HG03469 (cell line): ENCODE measurements at regions not wholly inside any gene's neighbourhood (a gene's known extent, or its start where the extent isn't known, plus 50 kb on each side); places are given as distances from the start of the nearest gene placed in this dataset.

ENCODE experiments used
- ATAC-seq: cut with Tn5 transposase; IDR thresholded peaks from one replicate; pipeline ENCODE4 v1.9.1; 2021; ENCODE audit warnings: mild to moderate bottlenecking, moderate library complexity, moderate number of reproducible peaks; ENCODE audit not compliant: unreplicated experiment

DNA sequence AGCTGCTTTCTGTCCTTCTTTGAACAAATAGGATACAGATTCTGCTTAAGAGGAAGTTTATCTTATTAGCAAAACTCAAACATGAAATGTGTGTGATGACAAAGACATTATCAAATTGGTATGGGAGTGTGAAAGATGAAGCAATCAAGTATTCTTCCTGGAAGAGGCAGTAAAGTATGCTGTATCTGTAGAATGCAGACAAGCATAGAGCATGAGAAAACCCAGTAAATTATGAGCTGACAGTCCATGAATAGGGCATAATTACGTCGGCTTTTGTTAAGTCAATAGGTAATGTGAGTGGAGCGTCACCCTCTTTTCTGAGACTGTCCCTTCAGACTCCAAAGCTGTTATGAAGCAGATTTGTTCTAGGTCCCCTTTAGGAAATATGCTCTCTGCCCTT lies 458.6 kb upstream of the NWD2 start:
- no peak for ATAC-seq

DNA sequence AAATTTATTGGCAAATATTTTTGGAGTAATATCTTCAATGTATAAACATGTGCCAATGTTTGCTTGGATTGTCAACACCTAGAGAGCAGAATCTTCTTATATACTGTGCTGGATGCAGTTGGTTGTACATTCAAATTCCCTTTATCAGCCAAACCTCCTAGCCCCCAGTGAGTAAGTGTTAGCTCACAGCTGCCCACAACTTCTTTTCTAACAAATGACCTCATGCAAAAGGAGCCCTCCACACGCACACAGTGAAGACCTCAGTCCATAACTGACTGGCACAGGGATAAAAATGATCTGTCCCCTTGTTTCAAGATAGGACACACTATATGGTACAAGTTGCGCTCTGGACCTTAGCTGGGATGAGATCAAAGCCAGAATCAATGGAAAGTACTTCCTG lies 458.0 kb upstream of the NWD2 start:
- ATAC-seq = no peak

DNA sequence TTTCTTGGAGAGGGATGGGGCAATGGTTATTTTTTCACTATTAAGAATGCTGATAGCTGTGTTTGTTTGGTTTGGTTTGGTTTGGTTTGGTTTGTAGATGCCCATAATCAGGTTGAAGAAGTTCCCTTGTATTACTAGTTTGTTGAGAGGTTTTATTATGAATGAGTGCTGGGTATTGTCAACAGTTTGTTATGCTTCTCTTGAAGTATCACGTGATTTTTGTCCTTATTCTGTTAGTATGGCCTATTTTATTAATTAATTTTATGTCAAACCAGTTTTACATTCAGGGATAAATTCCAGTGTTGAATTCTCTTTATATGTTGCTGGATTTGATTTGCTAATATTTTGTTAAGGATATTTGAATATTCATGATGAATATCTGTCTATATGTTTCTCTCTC lies 449.8 kb upstream of the NWD2 start:
- no peak for ATAC-seq

DNA sequence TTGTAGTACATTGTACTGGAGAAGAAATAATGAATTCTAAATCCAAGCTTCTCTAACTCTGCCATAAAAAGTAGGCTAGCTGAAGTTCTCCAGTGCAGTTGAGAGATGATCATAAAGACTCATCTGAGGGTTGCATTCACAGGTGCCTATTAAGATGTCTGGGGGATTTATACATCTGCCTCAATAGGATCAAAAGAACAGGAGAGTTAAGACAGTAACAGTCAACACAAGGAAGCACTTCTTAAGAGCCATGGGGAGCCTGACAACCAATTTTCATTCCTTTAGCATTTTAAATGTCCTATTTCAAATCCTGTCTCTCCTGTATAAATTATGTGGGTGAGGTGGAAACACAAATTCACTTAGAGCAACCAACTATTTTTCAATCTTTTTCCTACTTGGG lies 432.4 kb upstream of the NWD2 start:
- no peak for ATAC-seq

DNA sequence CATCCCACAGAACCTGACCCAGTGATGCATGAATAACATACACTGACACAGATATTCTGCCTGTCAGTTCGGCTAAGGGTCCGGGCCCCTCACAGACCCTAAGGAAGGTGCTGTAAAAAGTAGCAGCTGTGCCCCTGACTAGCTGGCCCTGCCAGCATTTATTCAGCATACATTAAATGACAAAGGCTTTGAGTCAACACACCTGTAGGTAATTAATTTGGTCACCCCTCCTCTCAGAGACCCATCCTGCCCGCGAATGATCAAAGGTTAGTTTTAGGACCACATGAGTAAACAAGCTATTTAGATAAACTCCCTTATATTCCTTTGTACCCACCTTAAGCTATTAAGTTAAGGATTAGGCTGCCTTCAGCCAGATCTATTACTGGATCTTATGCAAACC lies 429.0 kb upstream of the NWD2 start:
- no peak for ATAC-seq

DNA sequence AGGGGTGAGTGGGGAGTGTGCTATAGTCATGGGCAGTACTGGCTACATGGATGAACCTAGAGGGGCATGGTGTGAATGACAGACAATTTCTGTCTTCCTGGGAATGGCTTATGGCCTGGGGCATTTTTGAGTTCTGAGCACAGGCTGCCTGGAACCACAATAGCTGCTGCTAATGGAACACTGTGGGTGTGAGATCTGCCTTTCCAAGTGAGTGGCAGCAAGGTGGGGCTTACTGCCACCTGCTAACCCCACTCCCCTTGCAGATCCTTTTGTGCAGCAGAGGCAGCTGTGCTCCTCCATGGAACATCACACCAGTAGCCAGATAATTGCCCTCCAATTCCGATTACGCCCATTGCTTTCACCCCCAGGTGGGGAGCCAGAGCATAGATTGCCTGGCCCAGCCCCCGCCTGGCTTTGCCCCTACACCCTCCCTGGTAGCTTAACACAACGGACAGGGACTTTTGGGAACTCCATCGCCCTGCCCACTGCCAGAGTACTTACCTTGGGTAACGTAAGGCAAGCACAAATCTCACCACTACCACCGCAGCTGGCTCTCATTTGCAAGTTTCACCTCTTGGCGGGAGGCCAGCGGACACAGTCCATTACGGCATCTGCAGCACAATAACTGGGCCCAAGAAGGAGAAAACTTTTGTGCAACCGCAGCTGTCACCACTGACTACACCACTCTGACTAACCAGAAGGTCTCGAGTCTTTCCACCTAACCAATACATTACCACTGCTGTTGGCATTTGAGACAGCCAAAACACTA lies 421.2 kb upstream of the NWD2 start:
- no peak for ATAC-seq

DNA sequence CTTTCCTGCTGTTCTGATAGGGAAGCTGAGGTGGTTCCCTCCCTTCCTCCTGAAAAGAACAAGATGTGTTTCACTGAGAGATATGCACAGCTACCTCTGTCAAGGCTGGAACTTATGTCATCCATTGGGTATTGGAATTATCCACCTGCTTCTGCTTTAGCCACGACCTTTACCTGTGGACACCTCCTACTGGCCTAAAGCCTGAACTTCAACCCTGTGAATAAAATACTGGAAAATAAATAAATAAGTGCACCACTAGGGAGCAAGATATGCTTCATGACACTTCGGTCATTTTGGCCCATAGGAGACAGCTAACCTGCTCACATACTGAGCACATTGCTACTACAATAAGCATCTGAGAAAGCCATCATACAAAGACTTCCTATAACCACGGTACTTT lies 419.9 kb upstream of the NWD2 start:
- no peak for ATAC-seq

DNA sequence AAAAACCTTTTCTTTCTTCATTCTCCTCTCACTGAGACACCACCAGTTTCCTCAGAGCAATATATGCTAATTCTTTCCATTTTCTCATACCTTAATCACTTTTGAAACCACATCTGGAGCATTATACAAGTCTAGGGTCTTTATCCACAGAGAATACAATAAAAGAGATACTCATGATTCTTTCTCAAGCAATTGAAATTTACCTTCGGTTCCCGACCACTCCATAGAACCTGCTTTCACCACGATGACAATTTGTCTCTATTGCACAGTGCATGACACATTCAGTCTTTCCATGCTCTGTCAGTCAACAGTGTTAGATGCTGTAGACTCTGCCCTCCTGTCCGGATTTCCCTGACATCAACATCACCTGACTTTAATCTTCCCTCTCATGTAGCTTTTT lies 409.3 kb upstream of the NWD2 start:
- no peak for ATAC-seq

DNA sequence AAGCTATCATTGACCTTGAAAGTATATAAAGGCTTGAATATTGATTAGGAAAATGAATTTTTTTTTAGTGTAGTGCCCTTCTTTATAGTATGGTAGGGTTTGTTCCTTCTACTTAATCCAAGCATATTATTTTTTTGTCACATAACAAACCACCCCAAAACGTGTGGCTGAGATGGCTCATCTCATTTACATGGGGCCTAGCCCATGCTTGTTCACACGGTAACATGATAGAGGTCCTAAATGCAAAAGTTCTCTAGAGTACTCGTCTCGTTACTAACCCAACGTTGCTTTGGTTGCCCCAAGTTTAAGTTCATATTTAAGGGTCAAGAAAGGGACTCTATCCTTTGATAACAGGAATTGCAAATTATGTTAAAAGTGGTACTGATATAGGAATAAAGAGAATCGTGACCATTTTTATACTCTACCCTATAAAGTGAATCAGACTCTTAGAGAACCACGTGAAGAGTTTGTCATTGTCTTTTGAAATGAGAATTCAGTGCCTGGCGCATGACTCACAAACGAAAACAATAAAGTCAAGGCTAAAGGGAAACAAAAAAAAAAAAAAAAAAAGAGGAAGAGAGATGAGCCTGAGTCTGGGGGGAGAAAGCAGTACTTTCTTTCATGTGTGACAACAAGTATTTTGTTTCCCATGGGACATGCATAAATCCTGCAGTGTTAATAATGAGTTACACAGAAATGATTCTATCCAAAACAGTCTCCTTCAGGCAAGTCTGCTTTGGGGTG lies 402.8 kb upstream of the NWD2 start:
- ATAC-seq = peak; percentile 57

DNA sequence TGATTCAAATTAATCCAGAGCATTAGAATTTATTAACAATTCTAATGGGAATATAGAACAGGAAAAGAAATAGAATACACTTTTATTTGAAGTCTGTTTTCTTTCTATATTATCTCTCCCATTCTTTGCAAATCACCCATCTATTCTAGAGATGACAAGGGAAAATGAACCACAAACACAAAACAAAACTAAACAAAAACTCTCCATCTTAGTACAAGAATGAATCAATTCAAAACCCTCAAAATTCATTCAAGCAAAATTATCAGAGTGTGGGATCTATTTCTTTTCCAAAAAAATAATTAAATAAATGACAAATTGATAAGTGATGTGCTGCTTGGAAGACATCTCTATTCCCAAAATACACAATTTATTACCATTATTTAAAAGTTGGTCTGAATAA lies 400.1 kb upstream of the NWD2 start:
- no peak for ATAC-seq

DNA sequence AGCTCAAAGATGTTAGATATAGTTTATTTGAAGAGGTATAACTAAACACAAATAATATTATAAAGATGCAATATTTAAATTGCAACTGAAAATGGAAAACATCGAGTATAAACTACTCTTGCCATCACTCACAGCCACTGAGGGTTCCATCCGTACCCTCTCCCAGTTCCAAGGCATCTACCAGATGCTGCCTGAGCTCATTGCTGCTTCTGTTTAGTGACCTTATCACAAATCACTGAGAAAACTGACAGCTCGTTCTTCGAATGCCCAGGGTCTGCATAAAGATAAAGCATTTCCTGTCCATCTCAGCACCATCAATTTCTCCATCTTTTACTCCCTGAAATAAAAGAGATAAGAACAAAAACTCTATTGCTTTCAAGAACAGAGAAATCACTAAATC lies 391.7 kb upstream of the NWD2 start:
- ATAC-seq = no peak

DNA sequence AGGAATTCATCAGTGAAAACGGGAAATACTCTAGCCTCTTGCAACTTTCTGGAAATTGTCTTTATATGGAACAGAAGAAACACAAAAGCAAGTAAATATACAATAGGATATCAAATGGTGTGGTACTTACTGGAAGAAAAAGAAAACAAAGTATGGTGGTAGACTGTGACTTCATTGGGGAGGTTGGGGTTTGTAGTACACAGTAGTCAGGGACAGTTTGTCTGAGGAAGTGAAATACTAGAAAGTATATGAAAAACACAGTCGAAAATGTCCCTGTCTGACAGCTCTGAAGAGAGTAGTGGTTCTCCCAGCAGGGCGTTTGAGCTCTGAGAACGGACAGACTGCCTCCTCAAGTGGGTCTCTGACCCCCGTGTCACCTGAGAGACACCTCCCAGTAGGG lies 390.0 kb upstream of the NWD2 start:
- no peak for ATAC-seq

DNA sequence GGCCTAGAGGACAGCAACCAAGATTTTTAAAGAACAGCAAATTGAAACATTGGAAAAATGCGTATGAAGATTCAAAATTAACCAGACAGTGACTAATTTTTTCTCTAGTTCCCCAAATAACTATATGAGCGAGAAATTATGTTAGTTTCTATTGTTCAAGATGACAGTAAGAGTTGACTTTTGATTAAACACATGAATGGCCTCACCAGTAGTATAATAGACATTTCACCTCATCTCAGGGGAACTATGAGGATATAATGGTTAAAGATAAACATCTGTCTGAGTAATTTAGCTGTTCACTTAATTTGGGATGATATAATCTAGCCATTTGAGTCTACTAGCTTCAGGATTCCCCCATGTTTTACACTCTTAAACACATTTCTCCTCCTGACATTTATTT lies 380.9 kb upstream of the NWD2 start:
- no peak for ATAC-seq

DNA sequence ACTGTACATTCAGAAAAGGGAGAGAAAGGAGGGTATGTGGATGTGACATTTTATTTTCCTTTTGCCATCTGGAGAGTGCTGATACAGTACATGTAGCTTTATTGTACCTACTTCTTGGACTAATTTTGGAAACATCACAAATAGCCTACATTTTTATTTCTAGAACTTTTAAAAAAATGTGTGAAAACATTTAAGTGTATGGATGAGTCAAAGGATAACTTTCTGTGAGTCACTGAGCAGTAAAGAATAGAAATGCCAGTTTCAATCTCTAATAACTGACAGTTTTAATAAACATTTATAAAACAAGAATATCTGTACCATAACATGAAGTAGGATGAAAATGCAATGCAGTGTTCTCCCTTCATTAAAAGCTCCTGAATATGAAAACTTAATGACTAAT lies 374.4 kb upstream of the NWD2 start:
- ATAC-seq = peak; percentile 40

DNA sequence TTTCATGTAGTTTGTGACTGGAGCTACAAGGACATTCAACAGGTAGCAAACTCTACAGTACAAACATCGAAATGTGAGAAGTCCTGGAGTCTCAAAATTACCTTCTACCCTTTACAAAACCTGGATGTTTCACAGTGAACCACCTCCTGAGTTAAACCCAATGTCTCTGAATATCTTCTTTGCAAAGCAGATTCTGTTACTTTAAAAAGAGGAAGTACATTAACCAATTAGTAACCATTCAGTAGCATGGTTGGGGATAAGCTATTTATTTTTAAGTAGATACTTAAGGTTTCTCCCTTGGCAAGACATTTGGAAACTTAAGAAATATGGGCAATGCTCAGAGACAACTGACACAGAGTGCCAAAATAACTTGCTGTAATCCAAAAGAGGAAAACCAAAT lies 371.9 kb upstream of the NWD2 start:
- ATAC-seq = no peak

DNA sequence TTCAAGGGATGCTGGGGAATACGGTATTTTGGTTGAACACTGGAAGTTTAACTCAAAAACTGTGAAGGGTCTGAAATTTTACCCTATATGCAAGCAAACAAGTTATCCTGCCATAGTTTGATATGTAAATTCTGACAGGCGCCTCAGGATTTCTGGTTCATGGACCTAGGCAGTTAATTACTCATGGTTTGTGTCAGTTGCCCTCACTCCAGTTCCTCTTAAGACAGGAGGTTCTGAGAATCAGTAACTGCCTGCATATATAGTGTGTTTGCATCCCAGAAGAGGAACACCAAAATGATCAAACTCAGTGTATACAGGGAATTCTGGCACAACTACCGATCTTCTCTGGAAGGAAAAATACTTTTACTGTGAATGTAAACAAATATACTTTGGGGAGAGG lies 360.4 kb upstream of the NWD2 start:
- no peak for ATAC-seq

DNA sequence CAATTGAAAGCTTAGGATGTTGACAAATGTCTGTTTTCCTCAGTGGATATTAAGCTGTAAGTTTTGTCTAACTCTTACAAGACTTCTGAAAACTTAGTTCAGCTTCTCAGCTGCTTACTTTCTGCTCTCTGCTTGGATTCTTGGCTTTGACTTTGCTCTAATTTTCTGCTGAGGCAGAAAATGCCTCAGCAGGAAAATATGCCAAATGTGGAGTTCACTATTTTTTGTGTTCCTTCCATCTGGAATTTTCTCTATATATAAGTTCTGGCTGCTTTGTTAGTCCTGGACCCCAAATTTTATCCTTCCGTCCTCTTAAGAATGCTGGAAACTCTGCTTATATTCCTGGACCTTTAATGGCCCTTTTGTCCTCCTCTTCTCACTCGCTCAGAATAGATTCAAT lies 352.6 kb upstream of the NWD2 start:
- no peak for ATAC-seq

DNA sequence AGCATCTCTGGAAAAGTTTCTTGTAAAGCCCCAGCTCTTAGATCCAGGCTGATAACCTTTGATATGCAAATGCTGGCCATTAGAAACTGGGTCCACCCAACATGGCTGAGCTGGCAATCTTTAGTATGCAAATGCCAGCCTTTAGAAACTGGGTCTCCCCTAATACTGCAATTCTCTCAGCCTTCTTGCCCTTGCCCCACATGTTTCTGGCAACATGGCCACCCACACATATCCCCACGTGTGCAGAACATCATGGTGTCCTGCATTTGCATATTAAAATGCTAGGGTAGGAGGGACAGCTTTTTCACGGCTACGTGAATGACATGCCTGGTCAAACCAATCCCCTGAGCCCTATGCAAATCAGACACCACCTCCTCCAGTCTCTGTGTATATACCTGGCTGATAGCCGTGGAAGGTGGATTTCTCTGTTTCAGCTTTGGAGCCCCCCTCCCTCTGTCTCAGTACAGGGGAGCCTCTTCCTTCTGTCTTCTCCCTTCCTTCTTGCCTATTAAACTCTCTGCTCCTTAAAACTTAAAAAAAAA lies 344.0 kb upstream of the NWD2 start:
- no peak for ATAC-seq

DNA sequence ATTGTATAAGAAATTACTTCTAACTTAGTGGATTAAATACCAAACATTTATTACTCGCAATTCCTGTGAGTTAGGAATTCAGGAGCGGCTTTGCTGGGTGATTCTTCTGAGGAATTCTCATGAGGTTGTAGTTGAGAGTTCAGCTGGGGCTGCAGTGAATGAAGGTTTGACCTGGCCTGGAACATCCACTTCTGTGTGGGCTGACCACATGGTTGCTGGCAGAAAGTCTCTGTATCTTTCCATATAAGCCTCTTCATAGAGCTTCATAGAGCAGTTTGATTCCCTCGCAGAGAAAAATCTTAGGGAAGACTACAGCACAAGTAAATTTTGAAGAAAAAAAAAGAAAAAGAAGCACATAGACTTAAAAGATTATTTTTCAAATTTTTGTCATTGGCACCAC lies 339.7 kb upstream of the NWD2 start:
- ATAC-seq = no peak

DNA sequence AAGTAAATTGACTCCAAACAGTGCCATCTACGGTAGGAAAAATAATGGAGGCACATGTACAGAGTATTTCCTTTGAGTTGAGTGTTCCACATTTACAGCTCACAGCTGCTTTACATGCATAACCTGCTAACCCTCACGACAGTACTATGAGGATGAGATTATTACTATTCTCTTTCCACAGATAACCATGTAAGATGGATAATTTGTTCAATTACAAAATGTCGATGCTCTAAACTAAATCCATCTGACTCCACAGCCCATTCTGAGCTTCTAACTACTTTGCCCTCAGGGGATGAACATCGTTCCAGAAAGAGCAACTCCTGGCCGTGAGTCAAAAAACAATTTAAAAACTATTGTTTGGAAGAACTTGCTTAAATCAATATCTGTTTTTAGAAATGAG lies 330.4 kb upstream of the NWD2 start:
- ATAC-seq = no peak

DNA sequence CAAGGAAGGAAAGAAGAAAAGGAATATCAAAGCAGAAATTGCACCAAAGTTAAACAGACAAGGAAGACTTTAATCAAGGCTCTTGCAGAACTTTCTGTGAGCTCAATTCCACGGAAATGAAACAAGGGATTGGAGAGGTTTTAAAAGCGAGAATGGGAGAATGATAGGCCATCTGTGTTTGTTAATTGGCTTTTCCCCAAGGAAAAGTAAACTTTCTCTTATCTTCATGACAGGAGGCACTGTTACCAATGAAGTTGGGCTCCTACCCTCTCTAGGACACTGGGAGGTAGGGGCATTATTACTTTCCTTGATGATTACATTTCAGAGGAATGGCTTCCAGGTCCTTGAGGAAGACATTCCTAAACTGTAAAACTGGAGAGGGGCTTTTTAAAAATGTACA lies 328.8 kb upstream of the NWD2 start:
- no peak for ATAC-seq

DNA sequence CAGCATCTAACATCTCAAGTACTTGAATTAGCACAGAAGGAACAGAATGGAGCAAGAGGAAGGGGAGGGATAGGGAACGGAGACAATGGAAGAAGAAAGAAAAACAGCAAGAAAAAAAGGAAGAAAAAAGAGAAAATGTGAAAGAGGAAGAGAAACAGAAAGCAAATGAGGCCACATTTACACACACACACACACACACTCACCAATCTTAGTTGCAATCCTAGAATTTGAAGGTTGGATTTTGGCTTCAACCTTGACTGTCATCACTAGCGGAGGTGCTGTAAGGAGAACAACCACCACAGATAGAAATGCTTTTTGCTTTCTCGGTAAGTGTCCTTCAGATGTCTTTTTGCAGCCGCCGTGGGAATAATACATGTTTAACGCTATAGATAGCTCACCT lies 327.1 kb upstream of the NWD2 start:
- ATAC-seq = no peak
